ENCODE measurements at regions not wholly inside any gene's neighbourhood (a gene's known extent, or its start where the extent isn't known, plus 50 kb on each side); places are given as distances from the start of the nearest gene placed in this dataset.

DNA sequence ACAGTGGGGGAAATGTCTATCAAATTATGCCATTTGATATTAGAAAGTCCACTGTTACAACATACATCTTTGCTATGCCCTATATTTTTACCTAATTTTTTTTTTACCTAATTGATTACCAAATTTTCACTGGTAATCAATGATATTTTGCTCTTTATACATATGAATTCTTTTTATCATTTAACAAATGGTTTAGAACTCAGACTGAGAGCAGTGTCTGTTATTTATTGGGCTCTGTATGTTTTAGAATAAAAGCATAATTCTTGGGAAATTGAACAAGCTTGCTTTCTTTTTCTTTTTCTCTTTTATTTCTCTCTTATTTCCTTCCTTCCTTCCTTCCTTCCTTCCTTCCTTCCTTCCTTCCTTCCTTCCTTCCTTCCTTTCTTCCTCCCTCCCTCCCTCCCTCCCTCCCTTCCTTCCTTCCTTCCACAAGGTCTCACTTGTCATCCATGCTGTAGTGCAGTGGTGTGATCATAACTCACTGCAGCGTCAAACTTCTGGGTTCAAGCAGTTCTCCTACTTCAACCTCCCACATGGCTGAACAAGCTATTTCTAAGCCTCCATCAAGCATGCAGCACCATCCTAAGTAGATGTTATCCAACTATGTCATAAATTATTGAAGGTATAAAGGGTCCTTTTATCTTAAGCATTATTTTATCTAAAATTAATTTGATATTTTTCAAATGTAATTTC, 911.7 kb upstream of the CITED2 start:
- TF ChIP-seq ZFX (IDR thresholded peaks at IDR 0.05; ENCODE audit: borderline replicate concordance) (no peak), CTCF (IDR thresholded peaks at IDR 0.05) (no peak)
